A673 (cell line): ENCODE measurements at regions not wholly inside any gene's neighbourhood (a gene's known extent, or its start where the extent isn't known, plus 50 kb on each side); places are given as distances from the start of the nearest gene placed in this dataset.

ENCODE experiments used
- BruUV-seq: library from RNA; stranded (reverse); fragments of 400-500 nt; replicated peaks from 2 replicates; lab custom pipeline; 2021; lab: Mats Ljungman, UMichigan
- CTCF ChIA-PET: fragments of 300-600 bp; sonication (Branson Sonifier 250); formaldehyde crosslinking; loops from one replicate; lab custom pipeline; 2022; ENCODE audit warnings: antibody characterized with exemption; lab: Charles Lee
- POLR2A ChIA-PET: fragments of 300-600 bp; sonication (Branson Sonifier 250); formaldehyde crosslinking; loops from one replicate; lab custom pipeline; 2022; ENCODE audit warnings: antibody characterized with exemption; ENCODE audit not compliant: low non-redundant PET; lab: Charles Lee
- DNase-seq: peaks from one replicate; pipeline ENCODE4 v3.0.0-alpha.2; 2015; ENCODE audit warnings: low spot score
- H3K27ac ChIP-seq: fragments of 200-600 bp; sonication (generic); 2 replicates; pipeline ENCODE4 v1.5.1; 2016; ENCODE audit warnings: mixed run types, low read depth, mild to moderate bottlenecking, mixed read lengths, antibody characterized with exemption, low read length; ENCODE audit not compliant: poor library complexity, severe bottlenecking
- H3K27me3 ChIP-seq: fragments of 200-600 bp; sonication (generic); replicated peaks from 2 replicates; pipeline ENCODE4 v1.6.1; 2017; ENCODE audit warnings: mixed run types, low read depth, mild to moderate bottlenecking, mixed read lengths, antibody characterized with exemption, low read length; ENCODE audit not compliant: insufficient read depth, poor library complexity
- H3K36me3 ChIP-seq: fragments of 200-600 bp; sonication (generic); 2 replicates; pipeline ENCODE4 v1.6.1; 2016; ENCODE audit warnings: mixed run types, mild to moderate bottlenecking, mixed read lengths, antibody characterized with exemption, low read length; ENCODE audit not compliant: insufficient read depth, poor library complexity, severe bottlenecking
- H3K4me1 ChIP-seq: fragments of 200-600 bp; sonication (generic); 2 replicates; pipeline ENCODE4 v1.6.1; 2017; ENCODE audit warnings: mixed run types, mild to moderate bottlenecking, mixed read lengths, antibody characterized with exemption, low read length; ENCODE audit not compliant: insufficient read depth, poor library complexity, severe bottlenecking
- H3K4me3 ChIP-seq: fragments of 200-600 bp; sonication (generic); 2 replicates; pipeline ENCODE4 v1.5.1; 2016; ENCODE audit warnings: low read depth, mixed run types, mild to moderate bottlenecking, mixed read lengths, low read length; ENCODE audit not compliant: poor library complexity, severe bottlenecking
- H3K9me3 ChIP-seq: fragments of 200-600 bp; sonication (generic); 2 replicates; pipeline ENCODE4 v1.6.1; 2016; ENCODE audit warnings: mixed run types, low read depth, mild to moderate bottlenecking, mixed read lengths, antibody characterized with exemption, low read length; ENCODE audit not compliant: poor library complexity, severe bottlenecking
- CTCF ChIP-seq: fragments of 300-800, 200-600 bp; sonication (generic); conservative IDR thresholded peaks from 2 replicates; pipeline ENCODE4 v1.5.1; 2017; ENCODE audit warnings: low read depth, mild to moderate bottlenecking, antibody characterized with exemption, low read length, moderate library complexity, mixed read lengths
- EZH2 ChIP-seq: fragments of 200-600 bp; sonication (generic); IDR thresholded peaks from 2 replicates; pipeline ENCODE4 v1.6.1; 2017; ENCODE audit warnings: borderline replicate concordance, low read depth, mild to moderate bottlenecking, mixed read lengths, antibody characterized with exemption, low read length; ENCODE audit not compliant: poor library complexity, severe bottlenecking
- intact Hi-C: fragments of 100-400 bp; cut with micrococcal nuclease; formaldehyde crosslinking; loops from one replicate; pipeline ENCODE4 v1.10.0; 2022; ENCODE audit not compliant: unreplicated experiment

- Histone ChIP-seq H3K4me1 (peaks cover 24% of the 10 kb centered on the region), H3K27ac (peak overlapping the region; percentile 2), H3K9me3 (no peaks in the 10 kb centered on the region), H3K4me3 (no peak overlapping the region), H3K27me3 (no peaks in the 10 kb centered on the region), H3K36me3 (no peaks in the 10 kb centered on the region)
- ChIA-PET CTCF (no interaction called here), POLR2A (no interaction called here)
- no TSS peak for BruUV-seq
- TF ChIP-seq EZH2: no peak
- no peak for DNase-seq
- intact Hi-C loops: no loop called here
Measured at GRCh38 chr5:88390096-88390441, 121.4 kb upstream of the TMEM161B start.

GRCh38 chr5:88389338-88390095, 120.9 kb upstream of the TMEM161B start:
- peaks cover 24% of the 10 kb centered on the region for H3K4me1 ChIP-seq
- H3K27me3 ChIP-seq: no peaks in the 10 kb centered on the region
- no peaks in the 10 kb centered on the region for H3K9me3 ChIP-seq
- H3K4me3 ChIP-seq: no peak overlapping the region
- CTCF ChIA-PET: no interaction called here
- H3K36me3 ChIP-seq: no peaks in the 10 kb centered on the region
- DNase-seq: no peak
- intact Hi-C loops: no loop called here
- POLR2A ChIA-PET: no interaction called here
- peak overlapping the region; percentile 2 for H3K27ac ChIP-seq
- TF ChIP-seq CTCF (no peak), EZH2 (no peak)
- BruUV-seq: no TSS peak

GRCh38 chr5:88388476-88389337, 120.1 kb upstream of the TMEM161B start:
- TF ChIP-seq EZH2 (no peak), CTCF (no peak)
- ChIA-PET POLR2A (no interaction called here), CTCF (no interaction called here)
- Histone ChIP-seq H3K27ac (no peak overlapping the region), H3K36me3 (no peaks in the 10 kb centered on the region), H3K27me3 (no peaks in the 10 kb centered on the region), H3K4me1 (peaks cover 24% of the 10 kb centered on the region), H3K4me3 (no peak overlapping the region), H3K9me3 (no peaks in the 10 kb centered on the region)
- DNase-seq: no peak
- BruUV-seq: no TSS peak
- intact Hi-C loops: no loop called here
